GM12892 (cell line): ENCODE measurements at regions not wholly inside any gene's neighbourhood (a gene's known extent, or its start where the extent isn't known, plus 50 kb on each side); places are given as distances from the start of the nearest gene placed in this dataset.

Experiments used
- POLR2A ChIP-seq: IDR thresholded peaks from 2 replicates; pipeline ENCODE4 v1.6.1; 2011; ENCODE audit warnings: low read depth, low read length, control low read depth
- POLR2AphosphoS5 ChIP-seq: IDR thresholded peaks from 2 replicates; pipeline ENCODE4 v1.6.1; 2011; ENCODE audit warnings: low read depth, low read length, control low read depth
- TAF1 ChIP-seq: IDR thresholded peaks from 2 replicates; pipeline ENCODE4 v1.6.1; 2011; ENCODE audit warnings: low read depth, mild to moderate bottlenecking, control low read depth, low read length, borderline replicate concordance

DNA sequence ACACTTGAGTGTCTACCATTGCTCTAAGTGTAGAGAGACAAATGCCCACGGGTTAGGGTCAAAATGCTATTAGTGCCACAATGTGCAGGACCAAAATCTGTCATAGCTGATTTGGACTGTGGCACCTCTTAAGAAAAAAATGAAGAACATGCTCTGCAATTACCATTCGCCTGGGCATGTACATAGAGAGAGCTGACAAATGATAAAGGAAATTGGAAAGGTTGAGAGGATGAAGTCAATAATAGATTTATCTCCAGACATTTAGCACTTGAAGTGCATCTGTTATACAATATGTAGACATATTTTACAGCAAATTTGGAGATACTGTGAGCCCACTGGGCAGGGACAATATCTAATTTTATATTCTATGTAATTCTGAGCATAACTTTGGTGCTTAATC lies 804.4 kb downstream of the SATB2 start:
- no peak for TF ChIP-seq TAF1
- TF ChIP-seq POLR2AphosphoS5: no peak
- TF ChIP-seq POLR2A: no peak
